ENCODE measurements at regions not wholly inside any gene's neighbourhood (a gene's known extent, or its start where the extent isn't known, plus 50 kb on each side); places are given as distances from the start of the nearest gene placed in this dataset.

GRCh38 chr1:30049748-30050296 is 673.6 kb downstream of the MATN1 start:
- ATAC-seq, result no peak
- FAIRE-seq, result no peak

GRCh38 chr1:30048905-30049304 is 674.5 kb downstream of the MATN1 start:
- 43% methylated on average over 5 of the region's 5 CpGs for WGBS (ENCODE audit: insufficient coverage, insufficient replicate concordance, low lambda C conversion rate, missing lambda C conversion rate)
- no peak overlapping the region for H2AFZ ChIP-seq (ENCODE audit: control insufficient read depth, low read depth, low read length)
- CTCF ChIA-PET, result no interaction called here
- no peaks in the 10 kb centered on the region for H3K79me2 ChIP-seq (ENCODE audit: control insufficient read depth, insufficient read depth, low read length)
- intact Hi-C loops (cut with micrococcal nuclease; ENCODE audit: unreplicated experiment), result no loop called here
- no peaks in the 10 kb centered on the region for H3K9me3 ChIP-seq (replicated peaks; ENCODE audit: control insufficient read depth, insufficient read depth, low read length)
- ATAC-seq (no peak), FAIRE-seq (no peak), DNase-seq (ENCODE audit: low read depth, low spot score) (no peak)
- H3K9ac ChIP-seq (ENCODE audit: control insufficient read depth, insufficient read depth, low read length), result no peak overlapping the region
- no peaks in the 10 kb centered on the region for H3K36me3 ChIP-seq (ENCODE audit: control insufficient read depth in 2 of 2, insufficient read depth in 2 of 2, low read length in 1 of 2)
- POLR2A ChIA-PET, result no interaction called here
- in situ Hi-C loops (cut with MboI), result no loop called here
- H3K4me2 ChIP-seq (ENCODE audit: control insufficient read depth, insufficient read depth), result no peak overlapping the region
- SMC1A ChIA-PET (ENCODE audit: uncharacterized antibody, unreplicated experiment), result no interaction called here
- RAD21 ChIA-PET (ENCODE audit: unreplicated experiment), result no interaction called here
- no peaks in the 10 kb centered on the region for H3K4me1 ChIP-seq (ENCODE audit: control insufficient read depth, insufficient read depth, low read length)
- no peaks in the 10 kb centered on the region for H4K20me1 ChIP-seq (ENCODE audit: control insufficient read depth, insufficient read depth)
- H3K27me3 ChIP-seq (replicated peaks in 1 of 2; ENCODE audit: control insufficient read depth in 2 of 2, insufficient read depth in 2 of 2, low read length in 1 of 2), result no peaks in the 10 kb centered on the region; a peak in 1 of 4 replicates
- no peak overlapping the region for H3K4me3 ChIP-seq
- no peak overlapping the region for H3K27ac ChIP-seq (ENCODE audit: control insufficient read depth, insufficient read depth)
- no TSS peak for BruUV-seq (replicated peaks)
- TF ChIP-seq PML (IDR thresholded peaks at IDR 0.05; ENCODE audit: low read length) (no peak), SP1 (IDR thresholded peaks at IDR 0.05; ENCODE audit: low read depth, low read length) (no peak), ZNF274 (IDR thresholded peaks at IDR 0.05; ENCODE audit: insufficient read depth, insufficient read length) (no peak), IRF5 (IDR thresholded peaks at IDR 0.05; ENCODE audit: borderline replicate concordance) (no peak), RBBP5 (conservative IDR thresholded peaks at IDR 0.05) (no peak), FOS (IDR thresholded peaks at IDR 0.05; ENCODE audit: borderline replicate concordance, extremely low read depth, insufficient read length) (no peak), BRCA1 (IDR thresholded peaks at IDR 0.05; ENCODE audit: low read depth, low read length) (no peak), ELK1 (IDR thresholded peaks at IDR 0.05; ENCODE audit: low read depth, low read length) (no peak)

More at GRCh38 chr1:30049748-30050296, 673.6 kb downstream of the MATN1 start:
- Histone ChIP-seq H3K4me3 (no peak overlapping the region), H4K20me1 (ENCODE audit: control insufficient read depth, insufficient read depth) (no peaks in the 10 kb centered on the region), H3K4me2 (ENCODE audit: control insufficient read depth, insufficient read depth) (no peak overlapping the region), H3K9me3 (replicated peaks; ENCODE audit: control insufficient read depth, insufficient read depth, low read length) (no peaks in the 10 kb centered on the region), H3K36me3 (ENCODE audit: control insufficient read depth in 2 of 2, insufficient read depth in 2 of 2, low read length in 1 of 2) (no peaks in the 10 kb centered on the region), H3K27ac (ENCODE audit: control insufficient read depth, insufficient read depth) (no peak overlapping the region), H2AFZ (ENCODE audit: control insufficient read depth, low read depth, low read length) (no peak overlapping the region), H3K9ac (ENCODE audit: control insufficient read depth, insufficient read depth, low read length) (no peak overlapping the region), H3K79me2 (ENCODE audit: control insufficient read depth, insufficient read depth, low read length) (no peaks in the 10 kb centered on the region), H3K27me3 (replicated peaks in 1 of 2; ENCODE audit: control insufficient read depth in 2 of 2, insufficient read depth in 2 of 2, low read length in 1 of 2) (peaks cover 0 to 3% of the 10 kb centered on the region in 2 experiments; a peak in 1 of 4 replicates), H3K4me1 (ENCODE audit: control insufficient read depth, insufficient read depth, low read length) (no peaks in the 10 kb centered on the region)
- WGBS (ENCODE audit: insufficient coverage, insufficient replicate concordance, low lambda C conversion rate, missing lambda C conversion rate), result 32% methylated on average over 4 of the region's 4 CpGs
- SMC1A ChIA-PET (ENCODE audit: uncharacterized antibody, unreplicated experiment), result no interaction called here
- TF ChIP-seq CTCF (IDR thresholded peaks at IDR 0.05 in 2 of 3, conservative IDR thresholded peaks at IDR 0.05 in 1 of 3; ENCODE audit: control insufficient read depth in 2 of 3, extremely low read depth in 1 of 3, insufficient read depth in 1 of 3, low read depth in 3 of 3, low read length in 3 of 3), result no peak
- CTCF ChIA-PET, result no interaction called here
- POLR2A ChIA-PET, result no interaction called here
- in situ Hi-C loops (cut with MboI), result no loop called here
- intact Hi-C loops (cut with micrococcal nuclease; ENCODE audit: unreplicated experiment), result no loop called here
- no TSS peak for BruUV-seq (replicated peaks)
- RAD21 ChIA-PET (ENCODE audit: unreplicated experiment), result no interaction called here
- no peak for DNase-seq (ENCODE audit: low read depth, low spot score)
